CD8-positive, alpha-beta memory T cell (primary cell): ENCODE measurements at regions not wholly inside any gene's neighbourhood (a gene's known extent, or its start where the extent isn't known, plus 50 kb on each side); places are given as distances from the start of the nearest gene placed in this dataset.
A peak's percentile ranks its signal among the peaks of the same experiment; 100 is the strongest.
"Not testable (repeated sequence)": the region's sequence is repeated elsewhere in the genome, so short reads cannot be mapped to it uniquely, and the experiment has no call there.

ENCODE experiments used
- CTCF ChIA-PET: fragments of 350-600 bp; sonication (Branson Sonifier 250); formaldehyde crosslinking; loops from one replicate; lab custom pipeline; 2021; ENCODE audit warnings: antibody characterized with exemption; lab: Charles Lee
- POLR2A ChIA-PET: fragments of 350-600 bp; sonication (Branson Sonifier 250); formaldehyde crosslinking; loops from one replicate; lab custom pipeline; 2021; ENCODE audit warnings: antibody characterized with exemption; lab: Charles Lee
- DNase-seq, 5 donors: peaks; one replicate each; pipeline versions ENCODE4 v3.0.0 to v3.0.0-alpha.2; 2020 to 2022; ENCODE audit warnings: mixed read lengths in 1 of 5
- H3K27ac ChIP-seq: one replicate; pipeline ENCODE4 v1.7.0; 2013; ENCODE audit warnings: low read depth, mild to moderate bottlenecking, low read length, moderate library complexity
- H3K27me3 ChIP-seq: 2 replicates; pipeline ENCODE4 v1.7.0; 2013; ENCODE audit warnings: low read length, mild to moderate bottlenecking; ENCODE audit not compliant: insufficient read depth, poor library complexity, severe bottlenecking
- H3K36me3 ChIP-seq: 2 replicates; pipeline ENCODE4 v1.7.0; 2013; ENCODE audit warnings: mild to moderate bottlenecking, low read length, moderate library complexity; ENCODE audit not compliant: insufficient read depth
- H3K4me1 ChIP-seq: 2 replicates; pipeline ENCODE4 v1.7.0; 2013; ENCODE audit warnings: mild to moderate bottlenecking, low read length, moderate library complexity; ENCODE audit not compliant: insufficient read depth
- H3K4me3 ChIP-seq: 2 replicates; pipeline ENCODE4 v1.7.0; 2013; ENCODE audit warnings: mild to moderate bottlenecking, low read length
- H3K9me3 ChIP-seq: 2 replicates; pipeline ENCODE4 v1.7.0; 2013; ENCODE audit warnings: mild to moderate bottlenecking, low read length
- H3K27ac Mint-ChIP-seq, 8 donors: one replicate each; pipeline ENCODE4 v1.8.0; 2020 to 2021; ENCODE audit warnings: mixed read lengths in 8 of 8, mild to moderate bottlenecking in 6 of 8, inconsistent platforms in 3 of 8, moderate library complexity in 3 of 8
- H3K27me3 Mint-ChIP-seq, 2 donors: one replicate each; pipeline ENCODE4 v1.8.0; 2020 to 2021; ENCODE audit warnings: mixed read lengths in 2 of 2, mild to moderate bottlenecking in 1 of 2, moderate library complexity in 1 of 2
- H3K36me3 Mint-ChIP-seq, 3 donors: one replicate each; pipeline ENCODE4 v1.8.0; 2020 to 2021; ENCODE audit warnings: mixed read lengths in 3 of 3, inconsistent platforms in 1 of 3, mild to moderate bottlenecking in 1 of 3
- H3K4me1 Mint-ChIP-seq, 3 donors: one replicate each; pipeline ENCODE4 v1.8.0; 2020 to 2021; ENCODE audit warnings: mixed read lengths in 3 of 3, inconsistent platforms in 1 of 3, mild to moderate bottlenecking in 1 of 3
- H3K4me3 Mint-ChIP-seq, 7 donors: one replicate each; pipeline ENCODE4 v1.8.0; 2020 to 2021; ENCODE audit warnings: mixed read lengths in 7 of 7, mild to moderate bottlenecking in 6 of 7, moderate library complexity in 4 of 7, inconsistent platforms in 2 of 7
- H3K9me3 Mint-ChIP-seq, 5 donors: one replicate each; pipeline ENCODE4 v1.8.0; 2020 to 2022; ENCODE audit warnings: mixed read lengths in 5 of 5, mild to moderate bottlenecking in 3 of 5, moderate library complexity in 2 of 5, inconsistent platforms in 1 of 5

GRCh38 chr3:124636101-124636862 is 94.0 kb upstream of the UMPS start:
- H3K9me3 ChIP-seq = no peaks in the 10 kb centered on the region
- Mint-ChIP-seq H3K4me3 (no peak overlapping the region), H3K36me3 (no peaks in the 10 kb centered on the region), H3K27ac (peak overlapping the region in 1 of 8 donors; percentile 66), H3K27me3 (peaks cover 5 to 10% of the 10 kb centered on the region in 2 donors), H3K9me3 (no peaks in the 10 kb centered on the region), H3K4me1 (peaks cover 12 to 24% (median 20%) of the 10 kb centered on the region in 3 donors)
- ChIA-PET POLR2A (interaction anchor here (1.0 kb wide), 1 partner anchor 8 kb away, joined by 3 read pairs; no protein-coding TSS in a partner anchor), CTCF (no interaction called here)
- no peaks in the 10 kb centered on the region for H3K27me3 ChIP-seq
- no peaks in the 10 kb centered on the region for H3K36me3 ChIP-seq
- peaks cover 10% of the 10 kb centered on the region for H3K4me1 ChIP-seq
- no peak overlapping the region for H3K4me3 ChIP-seq
- no peak overlapping the region for H3K27ac ChIP-seq
- no peak for DNase-seq

GRCh38 chr3:124636863-124637296 is 93.4 kb upstream of the UMPS start:
- CTCF ChIA-PET = no interaction called here
- H3K27me3 Mint-ChIP-seq = peaks cover 4 to 10% of the 10 kb centered on the region in 2 donors
- H3K36me3 Mint-ChIP-seq = no peaks in the 10 kb centered on the region

GRCh38 chr3:124639406-124640237 is 90.6 kb upstream of the UMPS start:
- H3K36me3 ChIP-seq = no peaks in the 10 kb centered on the region
- H3K4me1 ChIP-seq = peaks cover 10% of the 10 kb centered on the region
- ChIA-PET POLR2A (no interaction called here), CTCF (interaction anchor here (0.8 kb wide), 1 partner anchor 49 kb away, joined by 3 read pairs; no protein-coding TSS in a partner anchor)
- Mint-ChIP-seq H3K36me3 (no peaks in the 10 kb centered on the region), H3K4me3 (peak overlapping the region; percentile 28 to 78 (median 72)), H3K27me3 (peaks cover 4% of the 10 kb centered on the region in 2 donors), H3K4me1 (peaks cover 12 to 24% (median 20%) of the 10 kb centered on the region in 3 donors), H3K27ac (peak overlapping the region in 6 of 8 donors; percentile 30 to 87 (median 52)), H3K9me3 (no peaks in the 10 kb centered on the region)
- no peaks in the 10 kb centered on the region for H3K9me3 ChIP-seq
- no peak overlapping the region for H3K4me3 ChIP-seq
- no peaks in the 10 kb centered on the region for H3K27me3 ChIP-seq
- H3K27ac ChIP-seq = peak overlapping the region; percentile 13
- no peak for DNase-seq

More at GRCh38 chr3:124636863-124637296, 93.4 kb upstream of the UMPS start:
- H3K36me3 ChIP-seq = no peaks in the 10 kb centered on the region
- no peaks in the 10 kb centered on the region for H3K27me3 ChIP-seq
- H3K4me3 ChIP-seq = no peak overlapping the region
- Mint-ChIP-seq H3K9me3 (no peaks in the 10 kb centered on the region), H3K27ac (peak overlapping the region in 2 of 8 donors; percentile 12 to 52), H3K4me3 (no peak overlapping the region), H3K4me1 (peaks cover 12 to 24% (median 20%) of the 10 kb centered on the region in 3 donors)
- no peak overlapping the region for H3K27ac ChIP-seq
- no peak for DNase-seq
- peaks cover 10% of the 10 kb centered on the region for H3K4me1 ChIP-seq
- POLR2A ChIA-PET = no interaction called here
- H3K9me3 ChIP-seq = no peaks in the 10 kb centered on the region

GRCh38 chr3:124640635-124641306 is 89.5 kb upstream of the UMPS start:
- H3K27me3 Mint-ChIP-seq = peaks cover 0 to 4% of the 10 kb centered on the region in 2 donors
- CTCF ChIA-PET = interaction anchor here (0.8 kb wide), 1 partner anchor 48 kb away, joined by 3 read pairs; no protein-coding TSS in a partner anchor

GRCh38 chr3:124643453-124643852 is 86.8 kb upstream of the UMPS start:
- peaks cover 0 to 2% (median 0%) of the 10 kb centered on the region in 5 donors for H3K9me3 Mint-ChIP-seq
- Histone ChIP-seq H3K9me3 (no peaks in the 10 kb centered on the region), H3K4me3 (no peak overlapping the region), H3K36me3 (no peaks in the 10 kb centered on the region), H3K27ac (no peak overlapping the region), H3K27me3 (no peaks in the 10 kb centered on the region), H3K4me1 (peaks cover 10% of the 10 kb centered on the region)
- H3K4me3 Mint-ChIP-seq = no peak overlapping the region
- CTCF ChIA-PET = interaction anchor here (1.0 kb wide), 1 partner anchor 9 kb away, joined by 3 read pairs; no protein-coding TSS in a partner anchor
- peaks cover 12 to 24% (median 20%) of the 10 kb centered on the region in 3 donors for H3K4me1 Mint-ChIP-seq
- peaks cover 10 to 14% of the 10 kb centered on the region in 2 donors for H3K27me3 Mint-ChIP-seq
- H3K36me3 Mint-ChIP-seq = no peaks in the 10 kb centered on the region
- DNase-seq = no peak
- no peak overlapping the region for H3K27ac Mint-ChIP-seq
- POLR2A ChIA-PET = no interaction called here

More at GRCh38 chr3:124640635-124641306, 89.5 kb upstream of the UMPS start:
- no peak for DNase-seq
- Histone ChIP-seq H3K4me1 (peaks cover 10% of the 10 kb centered on the region), H3K4me3 (no peak overlapping the region), H3K27ac (no peak overlapping the region), H3K27me3 (no peaks in the 10 kb centered on the region), H3K36me3 (no peaks in the 10 kb centered on the region), H3K9me3 (no peaks in the 10 kb centered on the region)
- Mint-ChIP-seq H3K9me3 (peaks cover 0 to 2% (median 0%) of the 10 kb centered on the region in 5 donors), H3K36me3 (no peaks in the 10 kb centered on the region), H3K27ac (peak overlapping the region in 1 of 8 donors; percentile 30), H3K4me3 (peak overlapping the region in 2 of 7 donors; percentile 24 to 78), H3K4me1 (peaks cover 12 to 24% (median 20%) of the 10 kb centered on the region in 3 donors)
- POLR2A ChIA-PET = no interaction called here

GRCh38 chr3:124646186-124646585 is 84.1 kb upstream of the UMPS start:
- H3K4me1 ChIP-seq, H3K27me3 ChIP-seq, H3K27ac Mint-ChIP-seq, H3K9me3 ChIP-seq, POLR2A ChIA-PET, H3K36me3 ChIP-seq, H3K4me3 ChIP-seq, H3K27ac ChIP-seq, H3K4me1 Mint-ChIP-seq, H3K36me3 Mint-ChIP-seq, H3K4me3 Mint-ChIP-seq, H3K9me3 Mint-ChIP-seq, DNase-seq, CTCF ChIA-PET: not testable (repeated sequence)
- peaks cover 12 to 21% of the 10 kb centered on the region in 2 donors for H3K27me3 Mint-ChIP-seq

GRCh38 chr3:124648551-124648950 is 81.7 kb upstream of the UMPS start:
- Histone ChIP-seq H3K27ac (no peak overlapping the region), H3K4me3 (no peak overlapping the region), H3K9me3 (no peaks in the 10 kb centered on the region), H3K4me1 (no peaks in the 10 kb centered on the region), H3K27me3 (no peaks in the 10 kb centered on the region), H3K36me3 (no peaks in the 10 kb centered on the region)
- peaks cover 0 to 2% (median 0%) of the 10 kb centered on the region in 3 donors for H3K36me3 Mint-ChIP-seq
- H3K4me3 Mint-ChIP-seq = no peak overlapping the region
- H3K4me1 Mint-ChIP-seq = peaks cover 0 to 5% (median 1%) of the 10 kb centered on the region in 3 donors
- ChIA-PET CTCF (no interaction called here), POLR2A (no interaction called here)
- peaks cover 12 to 27% of the 10 kb centered on the region in 2 donors for H3K27me3 Mint-ChIP-seq
- no peak for DNase-seq
- H3K9me3 Mint-ChIP-seq = peaks cover 0 to 2% (median 0%) of the 10 kb centered on the region in 5 donors
- H3K27ac Mint-ChIP-seq = no peak overlapping the region
